Kidney (tissue), 13 donors: ENCODE measurements at regions not wholly inside any gene's neighbourhood (a gene's known extent, or its start where the extent isn't known, plus 50 kb on each side); places are given as distances from the start of the nearest gene placed in this dataset.

Experiments used
- DNase-seq, 5 donors: peaks; one replicate each; pipeline ENCODE4 v3.0.0-alpha.2; 2013 to 2020
- FAIRE-seq: peaks from 2 replicates; lab custom pipeline; 2012; peaks lifted over from hg19 to GRCh38; lab: Jason Lieb, UNC
- H3K27ac ChIP-seq, 2 donors: one replicate each; pipeline ENCODE4 v1.7.0; 2013; ENCODE audit warnings: low read depth in 2 of 2, low read length in 2 of 2, inconsistent platforms in 1 of 2
- H3K27me3 ChIP-seq: one replicate; pipeline ENCODE4 v1.7.1; 2013; ENCODE audit warnings: low read length, inconsistent platforms; ENCODE audit not compliant: control insufficient read depth, insufficient read depth
- H3K36me3 ChIP-seq, 3 donors: one replicate each; pipeline versions ENCODE4 v1.7.0 to v1.7.1; 2013; ENCODE audit warnings: low read length in 3 of 3, control low read depth in 1 of 3, inconsistent platforms in 1 of 3; ENCODE audit not compliant: insufficient read depth in 3 of 3, control insufficient read depth in 2 of 3
- H3K4me1 ChIP-seq, 3 donors: one replicate each; pipeline versions ENCODE4 v1.7.0 to v1.7.1; 2013; ENCODE audit warnings: low read length in 3 of 3, inconsistent platforms in 1 of 3, low read depth in 1 of 3; ENCODE audit not compliant: control insufficient read depth in 2 of 3, insufficient read depth in 2 of 3
- H3K4me3 ChIP-seq, 3 donors: one replicate each; pipeline versions ENCODE4 v1.7.0 to v1.8.1; 2013; ENCODE audit warnings: low read length in 3 of 3, control low read depth in 1 of 3, inconsistent platforms in 1 of 3
- H3K9ac ChIP-seq, 3 donors: one replicate each; pipeline versions ENCODE4 v1.7.0 to v1.7.1; 2013; ENCODE audit warnings: low read length in 3 of 3, control low read depth in 1 of 3, inconsistent platforms in 1 of 3
- H3K9me3 ChIP-seq, 3 donors: one replicate each; pipeline versions ENCODE4 v1.7.0 to v1.7.1; 2013; ENCODE audit warnings: low read length in 3 of 3, control low read depth in 1 of 3, inconsistent platforms in 1 of 3; ENCODE audit not compliant: control insufficient read depth in 2 of 3, insufficient read depth in 1 of 3
- intact Hi-C: fragments of 100-400 bp; cut with DNase I; formaldehyde crosslinking; loops from one replicate; pipeline ENCODE4 v1.11.1; 2022
- TF ChIP-seq, protein P1 (sequence below): IDR thresholded peaks from 3 replicates; pipeline ENCODE4 v1.5.1; 2012; ENCODE audit warnings: mild to moderate bottlenecking, moderate library complexity, borderline replicate concordance; ENCODE audit not compliant: insufficient read depth; ENCODE audit errors: extremely low read depth
- donor health status: control.
- donor health status: control.
- donor health status: control.
- donor health status: control.
- donor health status: control.
- donor health status: DM: yes; HTN: yes; CAD: no.
- donor health status: Normal renal cell carcinoma (clear cell type).

DNA sequence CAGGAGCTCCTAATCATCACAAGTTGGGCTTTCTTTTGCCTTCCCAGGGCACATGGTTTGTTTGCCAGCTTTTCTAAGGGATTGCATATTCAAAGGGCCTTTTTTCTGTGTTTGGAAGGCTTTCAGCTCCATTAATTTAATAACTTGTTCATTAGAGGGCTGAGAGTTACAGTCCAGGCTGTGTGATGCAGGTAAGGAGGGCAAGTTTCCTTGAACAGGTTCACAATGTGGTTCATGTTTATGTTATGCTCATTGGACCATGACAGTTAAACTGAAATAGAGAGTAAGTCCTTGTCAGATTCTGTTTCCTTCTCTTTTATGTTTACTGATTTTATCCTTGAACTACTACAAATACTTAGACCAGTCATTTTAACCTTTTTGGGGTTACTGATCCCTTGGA lies 174.4 kb downstream of the MARCHF11 start:
- Histone ChIP-seq H3K4me3 (no peak overlapping the region), H3K9me3 (peaks cover 0 to 13% (median 6%) of the 10 kb centered on the region in 3 donors), H3K36me3 (no peaks in the 10 kb centered on the region), H3K27me3 (no peaks in the 10 kb centered on the region), H3K9ac (no peak overlapping the region), H3K4me1 (no peaks in the 10 kb centered on the region), H3K27ac (no peak overlapping the region)
- intact Hi-C loops = no loop called here
- DNase-seq (peak in 3 of 5 donors; percentile 35 to 88 (median 83)), FAIRE-seq (no peak)
- TF ChIP-seq, protein P1, sequence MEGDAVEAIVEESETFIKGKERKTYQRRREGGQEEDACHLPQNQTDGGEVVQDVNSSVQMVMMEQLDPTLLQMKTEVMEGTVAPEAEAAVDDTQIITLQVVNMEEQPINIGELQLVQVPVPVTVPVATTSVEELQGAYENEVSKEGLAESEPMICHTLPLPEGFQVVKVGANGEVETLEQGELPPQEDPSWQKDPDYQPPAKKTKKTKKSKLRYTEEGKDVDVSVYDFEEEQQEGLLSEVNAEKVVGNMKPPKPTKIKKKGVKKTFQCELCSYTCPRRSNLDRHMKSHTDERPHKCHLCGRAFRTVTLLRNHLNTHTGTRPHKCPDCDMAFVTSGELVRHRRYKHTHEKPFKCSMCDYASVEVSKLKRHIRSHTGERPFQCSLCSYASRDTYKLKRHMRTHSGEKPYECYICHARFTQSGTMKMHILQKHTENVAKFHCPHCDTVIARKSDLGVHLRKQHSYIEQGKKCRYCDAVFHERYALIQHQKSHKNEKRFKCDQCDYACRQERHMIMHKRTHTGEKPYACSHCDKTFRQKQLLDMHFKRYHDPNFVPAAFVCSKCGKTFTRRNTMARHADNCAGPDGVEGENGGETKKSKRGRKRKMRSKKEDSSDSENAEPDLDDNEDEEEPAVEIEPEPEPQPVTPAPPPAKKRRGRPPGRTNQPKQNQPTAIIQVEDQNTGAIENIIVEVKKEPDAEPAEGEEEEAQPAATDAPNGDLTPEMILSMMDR = no peak

DNA sequence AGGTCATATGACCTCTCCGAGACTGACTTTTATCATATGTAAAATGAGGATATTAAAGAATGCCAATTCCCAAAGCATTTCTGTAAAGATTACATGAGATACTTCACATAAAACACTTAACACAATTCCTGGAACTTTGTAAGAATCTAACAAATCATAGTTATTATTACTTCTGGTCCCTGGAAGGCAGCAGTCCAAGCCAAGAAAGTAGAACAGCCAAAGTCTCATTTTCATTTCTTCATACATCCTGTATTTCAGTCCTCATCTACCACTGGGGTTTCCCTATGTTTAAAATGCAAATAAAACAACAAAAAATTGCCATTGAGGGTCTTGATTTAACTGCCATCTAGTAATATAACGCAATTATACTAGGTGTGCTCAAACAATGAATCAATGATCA lies 179.5 kb downstream of the MARCHF11 start:
- H3K4me3 ChIP-seq = no peak overlapping the region
- no peak for FAIRE-seq
- no peak overlapping the region for H3K27ac ChIP-seq
- TF ChIP-seq, protein P1 = no peak
- no peak overlapping the region for H3K9ac ChIP-seq
- intact Hi-C loops = no loop called here
- H3K27me3 ChIP-seq = no peaks in the 10 kb centered on the region
- H3K9me3 ChIP-seq = peaks cover 0 to 6% (median 0%) of the 10 kb centered on the region in 3 donors
- no peak for DNase-seq
- no peaks in the 10 kb centered on the region for H3K36me3 ChIP-seq
- no peaks in the 10 kb centered on the region for H3K4me1 ChIP-seq

DNA sequence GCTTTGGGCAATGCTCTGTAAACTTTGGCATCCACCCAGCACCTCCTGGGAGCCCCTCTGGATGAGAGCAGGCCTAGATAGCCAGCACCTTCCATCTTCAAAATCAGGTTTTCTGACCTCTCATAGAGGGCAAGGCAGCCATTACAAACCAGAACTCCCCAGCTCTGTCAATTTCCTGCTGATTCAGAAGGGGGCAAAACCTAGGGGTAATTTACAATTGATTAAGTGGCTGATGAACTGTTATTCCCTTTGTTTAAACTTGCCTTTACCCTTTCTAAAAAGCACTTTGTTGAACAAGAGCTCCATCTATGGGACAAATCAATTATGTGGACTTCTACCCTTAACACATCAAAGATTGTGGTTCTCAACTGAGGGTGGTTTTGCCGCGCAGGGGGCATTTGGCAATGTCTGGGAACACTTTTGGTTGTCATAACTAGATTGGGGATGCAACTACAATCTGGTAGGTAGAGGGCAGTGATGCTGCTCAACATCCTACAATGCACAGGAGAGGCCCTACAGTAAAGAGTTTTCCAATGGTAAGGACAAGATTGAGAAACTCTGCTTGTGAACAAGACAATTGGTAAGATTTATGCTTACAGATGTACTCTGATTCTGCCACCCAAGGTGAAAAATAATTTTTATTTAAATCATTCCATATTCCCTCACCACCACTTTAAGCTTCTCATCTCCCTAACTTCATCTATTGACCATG lies 184.1 kb downstream of the MARCHF11 start:
- Histone ChIP-seq H3K4me1 (no peaks in the 10 kb centered on the region), H3K9ac (no peak overlapping the region), H3K4me3 (no peak overlapping the region), H3K27ac (no peak overlapping the region), H3K27me3 (no peaks in the 10 kb centered on the region), H3K36me3 (no peaks in the 10 kb centered on the region), H3K9me3 (peaks cover 0 to 6% (median 3%) of the 10 kb centered on the region in 3 donors)
- DNase-seq (peak in 2 of 5 donors; percentile 39 to 55), FAIRE-seq (no peak)
- intact Hi-C loops = loop anchor here (10.0 kb wide), 1 partner anchor 901 kb away; no protein-coding TSS in a partner anchor
- TF ChIP-seq, protein P1 = peak; percentile 19

DNA sequence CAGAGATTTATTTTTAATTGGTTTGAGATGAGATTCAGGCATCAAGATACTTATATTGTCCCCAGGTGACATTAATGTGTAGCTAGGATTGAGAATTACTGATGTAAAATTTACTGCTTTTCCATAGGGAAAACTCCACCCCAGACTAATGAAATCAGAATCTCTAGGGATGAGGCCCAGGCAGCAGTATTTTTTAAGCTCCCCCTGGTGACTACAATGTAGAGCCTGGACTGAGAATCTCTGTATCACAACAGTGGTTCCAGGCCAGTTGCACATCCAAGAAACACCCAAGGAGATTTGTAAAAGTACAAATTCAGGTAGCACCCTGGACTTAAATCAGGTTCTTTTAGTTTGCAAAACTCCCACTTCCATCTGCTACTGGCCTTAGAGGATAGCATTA lies 185.7 kb downstream of the MARCHF11 start:
- Histone ChIP-seq H3K9me3 (peaks cover 0 to 6% (median 3%) of the 10 kb centered on the region in 3 donors), H3K27ac (no peak overlapping the region), H3K4me1 (no peaks in the 10 kb centered on the region), H3K4me3 (no peak overlapping the region), H3K27me3 (no peaks in the 10 kb centered on the region), H3K9ac (no peak overlapping the region), H3K36me3 (no peaks in the 10 kb centered on the region)
- FAIRE-seq (no peak), DNase-seq (no peak)
- intact Hi-C loops = loop anchor here (10.0 kb wide), 1 partner anchor 899 kb away; no protein-coding TSS in a partner anchor
- TF ChIP-seq, protein P1 = no peak
